ENCODE measurements at regions not wholly inside any gene's neighbourhood (a gene's known extent, or its start where the extent isn't known, plus 50 kb on each side); places are given as distances from the start of the nearest gene placed in this dataset.

GRCh38 chr3:124413393-124413792 is 316.9 kb upstream of the UMPS start:
- no peak overlapping the region for H3K4me3 Mint-ChIP-seq
- Histone ChIP-seq H3K79me2 (ENCODE audit: insufficient read depth, low read length) (no peaks in the 10 kb centered on the region), H3K36me3 (replicated peaks in 1 of 2; ENCODE audit: control insufficient read depth in 1 of 2, insufficient read depth in 2 of 2, low read length in 2 of 2) (no peaks in the 10 kb centered on the region), H3K27me3 (ENCODE audit: control insufficient read depth in 2 of 2, insufficient read depth in 2 of 2, low read length in 2 of 2) (no peaks in the 10 kb centered on the region), H3K4me1 (ENCODE audit: control insufficient read depth in 1 of 2, insufficient read depth in 2 of 2, low read length in 2 of 2) (no peaks in the 10 kb centered on the region), H3K9ac (ENCODE audit: insufficient read depth, low read length, poor library complexity, severe bottlenecking) (no peak overlapping the region), H4K20me1 (ENCODE audit: insufficient read depth, low read length) (no peaks in the 10 kb centered on the region), H3K4me3 (replicated peaks in 1 of 3; ENCODE audit: low read depth in 2 of 3, low read length in 3 of 3) (no peak overlapping the region), H3K4me2 (replicated peaks; ENCODE audit: extremely low read depth, low read length, poor library complexity, severe bottlenecking) (no peak overlapping the region), H3K27ac (ENCODE audit: low read depth in 1 of 2, low read length in 2 of 2) (no peak overlapping the region), H3K9me3 (replicated peaks in 1 of 2; ENCODE audit: control insufficient read depth in 1 of 2, insufficient read depth in 1 of 2, low read length in 2 of 2) (no peaks in the 10 kb centered on the region), H2AFZ (ENCODE audit: insufficient read depth, low read depth, low read length, poor library complexity, severe bottlenecking) (no peak overlapping the region)
- intact Hi-C loops (cut with micrococcal nuclease), result no loop called here
- H3K27ac Mint-ChIP-seq, result no peak overlapping the region
- no peak for TF ChIP-seq CTCF (IDR thresholded peaks at IDR 0.05)
- peaks cover 4 to 9% (median 8%) of the 10 kb centered on the region in 3 donors for H3K27me3 Mint-ChIP-seq (ENCODE audit: low read depth in 3 of 3)
- H3K9me3 Mint-ChIP-seq, result no peaks in the 10 kb centered on the region
- H3K36me3 Mint-ChIP-seq, result no peaks in the 10 kb centered on the region
- H3K4me1 Mint-ChIP-seq, result no peaks in the 10 kb centered on the region
- no peak for DNase-seq
- 97% methylated on average over 7 of the region's 9 CpGs for WGBS (ENCODE audit: insufficient coverage)

- TF ChIP-seq CTCF (IDR thresholded peaks at IDR 0.05), result no peak
- no peaks in the 10 kb centered on the region for H3K79me2 ChIP-seq (ENCODE audit: insufficient read depth, low read length)
- H3K27ac ChIP-seq (ENCODE audit: low read depth in 1 of 2, low read length in 2 of 2), result no peak overlapping the region
- no peak overlapping the region for H3K4me2 ChIP-seq (replicated peaks; ENCODE audit: extremely low read depth, low read length, poor library complexity, severe bottlenecking)
- H3K9me3 ChIP-seq (replicated peaks in 1 of 2; ENCODE audit: control insufficient read depth in 1 of 2, insufficient read depth in 1 of 2, low read length in 2 of 2), result no peaks in the 10 kb centered on the region
- WGBS (ENCODE audit: insufficient coverage), result 86% methylated on average over 3 of the region's 7 CpGs
- H4K20me1 ChIP-seq (ENCODE audit: insufficient read depth, low read length), result no peaks in the 10 kb centered on the region
- H3K9me3 Mint-ChIP-seq, result no peaks in the 10 kb centered on the region
- no peak for DNase-seq
- no peak overlapping the region for H3K4me3 ChIP-seq (replicated peaks in 1 of 3; ENCODE audit: low read depth in 2 of 3, low read length in 3 of 3)
- H3K4me1 Mint-ChIP-seq, result no peaks in the 10 kb centered on the region
- no peak overlapping the region for H2AFZ ChIP-seq (ENCODE audit: insufficient read depth, low read depth, low read length, poor library complexity, severe bottlenecking)
- H3K27me3 Mint-ChIP-seq (ENCODE audit: low read depth in 3 of 3), result peaks cover 2 to 9% (median 6%) of the 10 kb centered on the region in 3 donors
- H3K36me3 ChIP-seq (replicated peaks in 1 of 2; ENCODE audit: control insufficient read depth in 1 of 2, insufficient read depth in 2 of 2, low read length in 2 of 2), result no peaks in the 10 kb centered on the region
- H3K4me3 Mint-ChIP-seq, result no peak overlapping the region
- H3K9ac ChIP-seq (ENCODE audit: insufficient read depth, low read length, poor library complexity, severe bottlenecking), result no peak overlapping the region
- H3K27me3 ChIP-seq (ENCODE audit: control insufficient read depth in 2 of 2, insufficient read depth in 2 of 2, low read length in 2 of 2), result no peaks in the 10 kb centered on the region
- no peaks in the 10 kb centered on the region for H3K4me1 ChIP-seq (ENCODE audit: control insufficient read depth in 1 of 2, insufficient read depth in 2 of 2, low read length in 2 of 2)
- H3K27ac Mint-ChIP-seq, result no peak overlapping the region
- H3K36me3 Mint-ChIP-seq, result no peaks in the 10 kb centered on the region
- intact Hi-C loops (cut with micrococcal nuclease), result no loop called here
These were observed 316.2 kb upstream of the UMPS start for GRCh38 chr3:124413989-124414598.

Measured in CD14-positive monocyte (primary cell).